Neural progenitor cell (in vitro differentiated cells): ENCODE measurements at regions not wholly inside any gene's neighbourhood (a gene's known extent, or its start where the extent isn't known, plus 50 kb on each side); places are given as distances from the start of the nearest gene placed in this dataset.

Experiments used
- CTCF ChIP-seq: fragments of 200-600 bp; sonication (generic); IDR thresholded peaks from 2 replicates; pipeline ENCODE4 v1.5.1; 2017; ENCODE audit warnings: antibody characterized with exemption, mild to moderate bottlenecking
- EZH2 ChIP-seq: fragments of 200-600 bp; sonication (generic); IDR thresholded peaks from 2 replicates; pipeline ENCODE4 v1.6.1; 2017; ENCODE audit warnings: antibody characterized with exemption, mild to moderate bottlenecking, moderate library complexity
- EZH2phosphoT487 ChIP-seq: fragments of 200-600 bp; sonication (generic); IDR thresholded peaks from 2 replicates; pipeline ENCODE4 v1.6.1; 2017; ENCODE audit warnings: antibody characterized with exemption

- TF ChIP-seq EZH2 (no peak), CTCF (no peak), EZH2phosphoT487 (no peak)
These were observed 62.3 kb upstream of the IGF1R start for GRCh38 chr15:98586066-98586465.
